Muscle of leg (tissue), 3 donors: ENCODE measurements at regions not wholly inside any gene's neighbourhood (a gene's known extent, or its start where the extent isn't known, plus 50 kb on each side); places are given as distances from the start of the nearest gene placed in this dataset.

Experiments used
- DNase-seq: peaks from one replicate; pipeline ENCODE4 v3.0.0; 2013
- H3K27ac ChIP-seq: one replicate; pipeline ENCODE4 v1.5.1; 2013; ENCODE audit warnings: mild to moderate bottlenecking, low read length, control low read depth
- H3K27me3 ChIP-seq: one replicate; pipeline ENCODE4 v1.6.1; 2013; ENCODE audit warnings: low read length; ENCODE audit not compliant: control insufficient read depth, insufficient read depth
- H3K36me3 ChIP-seq: one replicate; pipeline ENCODE4 v1.6.1; 2013; ENCODE audit warnings: low read length; ENCODE audit not compliant: control insufficient read depth, insufficient read depth
- H3K4me1 ChIP-seq: one replicate; pipeline ENCODE4 v1.6.1; 2013; ENCODE audit warnings: low read length; ENCODE audit not compliant: control insufficient read depth, insufficient read depth
- H3K4me3 ChIP-seq: one replicate; pipeline ENCODE4 v1.5.1; 2013; ENCODE audit warnings: low read length, control low read depth
- H3K9me3 ChIP-seq: replicated peaks from 2 replicates; pipeline ENCODE4 v1.6.1; 2013; ENCODE audit warnings: low read depth, low read length; ENCODE audit not compliant: control insufficient read depth
- WGBS: methylation state at CpG from one replicate; pipeline ENCODE4 v1.1.5; 2013; ENCODE audit warnings: missing lambda C conversion rate; ENCODE audit not compliant: insufficient coverage; 5-methylcytosine and 5-hydroxymethylcytosine counted together

DNA sequence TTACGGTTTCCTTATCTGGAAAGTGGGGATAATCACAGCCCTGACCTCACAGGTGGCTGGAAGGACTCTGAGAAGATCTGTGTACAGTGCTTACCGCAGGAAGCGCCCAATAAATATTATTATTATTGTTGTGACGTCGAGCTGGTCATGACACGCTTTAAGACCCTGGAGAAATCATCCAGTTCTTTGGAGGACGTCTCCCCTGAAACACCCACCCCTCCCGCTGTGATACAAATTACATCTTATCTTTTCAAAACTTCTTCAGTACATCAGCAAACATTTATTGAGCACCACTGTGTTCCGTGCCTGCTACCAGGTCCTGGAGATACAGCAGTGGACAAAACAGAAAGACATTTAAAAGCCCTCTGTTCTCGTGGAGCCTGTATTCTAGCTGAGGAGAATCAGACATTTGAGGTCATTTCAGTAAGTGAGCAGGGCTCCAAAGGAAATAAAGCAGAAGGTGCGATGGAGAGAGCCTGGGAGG is 118.7 kb downstream of the CEBPB start:
- Histone ChIP-seq H3K4me3 (no peak overlapping the region), H3K27ac (peak overlapping the region; percentile 98), H3K36me3 (no peaks in the 10 kb centered on the region), H3K27me3 (peaks cover 3% of the 10 kb centered on the region), H3K9me3 (no peaks in the 10 kb centered on the region), H3K4me1 (peaks cover 68% of the 10 kb centered on the region)
- peak; percentile 70 for DNase-seq
- 35% methylated on average over 6 of the region's 11 CpGs for WGBS

DNA sequence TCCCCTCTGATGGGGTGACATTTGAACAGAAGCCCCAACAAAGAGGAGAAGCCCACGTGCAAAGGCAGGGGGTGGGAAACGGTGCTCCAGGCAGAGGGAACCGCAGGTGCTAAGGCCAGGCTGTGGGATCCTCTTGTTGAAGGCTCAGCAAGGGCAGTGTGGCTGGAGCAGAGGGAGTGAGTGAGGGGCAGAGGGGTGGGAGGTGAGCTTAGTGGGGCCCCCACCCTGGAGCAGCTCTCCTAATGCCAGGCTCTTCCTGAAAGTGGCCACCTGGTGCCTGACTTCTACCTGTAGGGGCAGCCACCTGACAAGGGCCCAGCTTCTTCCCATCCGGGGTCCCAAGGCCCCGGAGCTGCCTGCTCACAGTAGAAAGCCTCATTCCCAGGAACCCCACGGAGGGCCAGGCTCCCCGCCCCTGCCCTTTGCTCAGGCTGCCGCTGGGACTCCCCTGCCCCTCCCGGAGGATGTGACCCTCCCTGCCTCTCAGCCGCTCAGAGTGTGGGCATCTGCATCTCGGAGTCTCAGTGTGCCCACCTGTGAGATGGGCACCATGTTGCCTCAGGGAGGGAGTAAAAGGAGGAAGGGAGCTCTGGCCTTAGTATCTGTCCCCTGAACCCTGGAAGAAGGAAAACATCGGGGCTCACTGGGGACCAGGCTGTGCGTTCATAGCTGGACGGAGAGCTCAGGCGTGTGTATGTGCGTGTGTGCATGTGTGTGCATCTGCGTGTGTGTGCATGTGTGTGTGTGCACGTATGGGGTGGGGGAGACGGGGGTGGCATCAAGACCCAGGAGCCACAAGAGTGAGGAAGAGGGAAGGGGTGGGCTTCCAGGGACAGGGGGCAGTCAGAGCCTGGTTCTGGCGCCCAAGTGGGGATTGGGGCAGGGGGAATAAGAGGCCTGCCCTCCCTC is 119.4 kb downstream of the CEBPB start:
- H3K27ac ChIP-seq, result peak overlapping the region; percentile 98
- H3K9me3 ChIP-seq, result no peaks in the 10 kb centered on the region
- no peak overlapping the region for H3K4me3 ChIP-seq
- peaks cover 3% of the 10 kb centered on the region for H3K27me3 ChIP-seq
- peaks cover 61% of the 10 kb centered on the region for H3K4me1 ChIP-seq
- WGBS, result 78% methylated on average over 18 of the region's 20 CpGs
- DNase-seq, result no peak
- H3K36me3 ChIP-seq, result no peaks in the 10 kb centered on the region

DNA sequence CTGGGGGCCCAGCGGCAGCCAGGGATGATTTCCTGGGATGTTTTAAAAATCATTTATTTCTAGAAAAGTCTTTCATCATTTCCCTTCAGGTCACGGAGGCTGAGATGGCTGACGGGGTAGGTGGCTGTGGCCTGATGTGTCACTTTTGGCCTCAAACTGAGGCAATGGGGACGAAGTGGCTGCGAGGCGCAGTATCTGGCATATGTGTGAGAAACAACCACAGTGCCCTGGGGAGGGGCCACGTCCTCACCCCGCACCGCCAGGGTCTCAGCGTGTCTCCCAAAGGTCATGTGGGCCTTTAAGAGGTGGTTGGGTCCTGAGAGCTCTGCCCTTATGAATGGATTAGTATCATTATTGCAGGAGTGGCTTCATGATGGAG is 120.0 kb downstream of the CEBPB start:
- Histone ChIP-seq H3K27me3 (peaks cover 3% of the 10 kb centered on the region), H3K4me1 (peaks cover 56% of the 10 kb centered on the region), H3K27ac (no peak overlapping the region), H3K36me3 (no peaks in the 10 kb centered on the region), H3K9me3 (no peaks in the 10 kb centered on the region), H3K4me3 (no peak overlapping the region)
- no peak for DNase-seq
- whole genome bisulfite sequencing, result 77% methylated on average over 8 of the region's 10 CpGs

DNA sequence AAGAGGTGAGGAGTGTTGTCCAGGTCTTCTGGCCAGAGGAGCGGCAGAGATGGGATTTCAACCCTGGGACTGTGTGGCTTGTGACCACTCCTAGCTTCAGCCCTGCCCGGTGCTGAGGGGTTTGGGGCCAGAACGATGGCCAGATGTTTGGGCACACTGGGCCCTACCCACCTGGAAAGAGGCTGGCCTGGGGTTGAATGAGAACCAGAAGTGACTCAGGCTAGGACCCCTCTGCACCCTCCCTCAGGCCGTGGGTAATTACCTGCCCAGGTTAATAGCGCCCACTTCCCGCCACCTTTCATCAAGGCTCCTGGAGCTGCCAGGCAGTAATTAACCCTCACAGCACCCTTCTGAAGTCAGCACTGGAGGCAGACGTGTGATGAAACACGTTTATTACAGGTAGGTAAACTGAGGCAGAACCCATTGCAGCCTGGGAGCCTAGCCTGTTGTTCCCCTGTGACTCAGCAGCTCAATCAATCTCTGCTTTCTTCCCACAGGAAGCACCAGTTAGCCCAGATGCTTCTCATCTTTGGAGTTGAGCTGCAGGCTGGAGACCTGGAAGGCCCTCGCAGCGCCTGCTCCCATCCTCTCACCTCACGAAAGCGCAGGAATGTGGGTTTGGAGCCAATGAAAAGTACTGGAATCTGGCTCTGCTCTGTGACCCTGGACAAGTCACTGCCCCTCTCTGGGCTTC is 120.8 kb downstream of the CEBPB start:
- H3K9me3 ChIP-seq, result no peaks in the 10 kb centered on the region
- H3K4me1 ChIP-seq, result peaks cover 53% of the 10 kb centered on the region
- H3K27ac ChIP-seq, result no peak overlapping the region
- peaks cover 3% of the 10 kb centered on the region for H3K27me3 ChIP-seq
- no peak overlapping the region for H3K4me3 ChIP-seq
- 35% methylated on average over 3 of the region's 12 CpGs for WGBS
- DNase-seq, result no peak
- H3K36me3 ChIP-seq, result no peaks in the 10 kb centered on the region

DNA sequence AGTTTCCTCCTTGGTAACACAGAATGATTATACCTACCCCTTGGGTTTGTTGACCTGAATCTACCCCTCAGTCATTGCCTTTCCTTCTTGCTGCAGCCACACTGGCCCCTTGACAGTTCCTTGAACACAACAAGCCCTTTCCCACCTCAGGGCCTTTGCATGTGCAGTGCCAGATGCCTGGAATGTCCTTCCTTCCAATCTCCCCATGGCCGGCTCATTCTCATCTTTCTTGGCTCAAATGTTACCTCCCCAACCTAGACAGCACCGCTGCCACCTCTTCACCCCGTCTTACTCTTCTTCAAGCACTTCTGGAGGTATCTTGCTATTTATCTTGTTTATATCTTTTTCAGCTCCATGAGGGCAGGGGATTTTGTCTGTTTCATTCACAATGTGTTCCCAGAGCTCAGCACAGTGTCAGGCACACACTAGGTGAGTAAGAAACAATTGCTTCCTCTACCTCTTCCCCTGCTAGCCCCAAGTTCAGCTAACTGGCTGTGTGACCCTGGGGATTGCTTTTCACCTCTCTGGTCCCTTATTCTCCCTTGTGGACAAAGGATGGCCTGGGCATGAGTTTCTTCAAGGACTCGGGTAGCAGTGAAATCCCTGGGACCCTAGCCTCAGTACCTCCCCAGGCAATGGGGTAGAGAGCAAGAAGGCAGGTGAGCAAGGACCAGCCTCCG is 121.5 kb downstream of the CEBPB start:
- H3K27me3 ChIP-seq, result peaks cover 3% of the 10 kb centered on the region
- no peaks in the 10 kb centered on the region for H3K9me3 ChIP-seq
- H3K27ac ChIP-seq, result peak overlapping the region; percentile 40
- no peak for DNase-seq
- peaks cover 46% of the 10 kb centered on the region for H3K4me1 ChIP-seq
- no CpG with 5 or more reads among the region's 5 CpGs for WGBS
- H3K36me3 ChIP-seq, result no peaks in the 10 kb centered on the region
- no peak overlapping the region for H3K4me3 ChIP-seq

DNA sequence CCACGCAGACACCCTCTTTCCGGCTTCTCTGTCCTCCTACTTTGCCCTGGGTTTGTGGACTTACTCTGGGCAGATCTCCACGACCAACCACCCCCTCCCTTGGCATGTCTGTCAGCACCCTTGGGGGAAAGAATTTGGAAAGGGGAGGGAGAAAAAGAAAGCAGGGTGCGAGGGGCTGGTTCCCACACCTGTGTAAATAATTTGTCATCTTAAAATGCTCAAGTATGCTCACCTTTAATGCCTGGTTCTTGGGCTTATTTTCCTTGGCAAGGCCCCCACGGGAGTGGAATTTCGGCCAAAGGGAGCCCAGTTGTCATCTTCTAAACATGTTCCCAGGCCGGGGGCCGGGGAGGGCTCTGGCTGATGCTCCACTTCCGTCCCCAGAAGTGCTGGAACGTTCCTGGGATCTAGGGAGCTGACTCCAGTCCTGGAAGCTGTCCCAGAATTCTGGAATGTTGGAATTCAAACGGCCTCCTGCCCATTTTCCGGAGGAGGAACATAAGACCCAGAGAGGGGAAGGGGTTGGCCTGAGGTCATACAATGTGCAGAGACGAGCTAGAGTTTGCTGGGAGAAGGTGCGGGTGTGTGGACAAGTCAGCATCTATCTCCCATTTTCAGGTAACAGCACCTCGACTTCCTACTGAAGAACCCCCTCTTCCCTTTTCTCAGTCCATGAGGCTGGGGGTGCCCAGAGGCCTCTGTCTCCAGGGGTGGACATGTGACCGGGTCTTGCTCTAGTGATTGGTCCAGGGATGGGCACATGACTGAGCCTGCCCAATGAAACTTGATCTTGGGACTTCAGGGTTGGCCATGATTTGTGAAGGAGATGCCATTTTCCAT is 122.3 kb downstream of the CEBPB start:
- H3K27ac ChIP-seq, result peak overlapping the region; percentile 40
- peak; percentile 97 for DNase-seq

DNA sequence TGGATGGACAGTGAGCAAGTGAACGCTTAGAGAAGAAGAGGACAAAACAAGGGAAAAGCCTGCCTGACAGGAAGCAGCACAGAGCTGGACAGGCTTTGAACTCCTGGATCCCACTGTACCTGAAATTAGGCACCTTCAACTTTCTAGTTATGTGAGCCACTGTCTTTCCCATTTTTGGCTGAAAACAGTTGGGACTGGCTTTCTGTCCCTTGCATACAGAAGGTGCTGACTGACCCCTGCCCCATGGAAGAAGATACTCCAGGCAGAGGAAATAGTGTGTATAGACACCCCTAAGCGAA is 122.8 kb downstream of the CEBPB start:
- H3K27ac ChIP-seq, result no peak overlapping the region
- no peak for DNase-seq
- H3K4me3 ChIP-seq, result no peak overlapping the region
- peaks cover 39% of the 10 kb centered on the region for H3K4me1 ChIP-seq
- peaks cover 5% of the 10 kb centered on the region for H3K27me3 ChIP-seq
- 72% methylated on average over 2 of the region's 2 CpGs for WGBS
- H3K36me3 ChIP-seq, result no peaks in the 10 kb centered on the region
- H3K9me3 ChIP-seq, result no peaks in the 10 kb centered on the region

More for the DNA sequence above, 122.3 kb downstream of the CEBPB start:
- Histone ChIP-seq H3K4me3 (no peak overlapping the region), H3K4me1 (peaks cover 43% of the 10 kb centered on the region), H3K36me3 (no peaks in the 10 kb centered on the region), H3K9me3 (no peaks in the 10 kb centered on the region), H3K27me3 (peaks cover 3% of the 10 kb centered on the region)
- 32% methylated on average over 9 of the region's 16 CpGs for WGBS

DNA sequence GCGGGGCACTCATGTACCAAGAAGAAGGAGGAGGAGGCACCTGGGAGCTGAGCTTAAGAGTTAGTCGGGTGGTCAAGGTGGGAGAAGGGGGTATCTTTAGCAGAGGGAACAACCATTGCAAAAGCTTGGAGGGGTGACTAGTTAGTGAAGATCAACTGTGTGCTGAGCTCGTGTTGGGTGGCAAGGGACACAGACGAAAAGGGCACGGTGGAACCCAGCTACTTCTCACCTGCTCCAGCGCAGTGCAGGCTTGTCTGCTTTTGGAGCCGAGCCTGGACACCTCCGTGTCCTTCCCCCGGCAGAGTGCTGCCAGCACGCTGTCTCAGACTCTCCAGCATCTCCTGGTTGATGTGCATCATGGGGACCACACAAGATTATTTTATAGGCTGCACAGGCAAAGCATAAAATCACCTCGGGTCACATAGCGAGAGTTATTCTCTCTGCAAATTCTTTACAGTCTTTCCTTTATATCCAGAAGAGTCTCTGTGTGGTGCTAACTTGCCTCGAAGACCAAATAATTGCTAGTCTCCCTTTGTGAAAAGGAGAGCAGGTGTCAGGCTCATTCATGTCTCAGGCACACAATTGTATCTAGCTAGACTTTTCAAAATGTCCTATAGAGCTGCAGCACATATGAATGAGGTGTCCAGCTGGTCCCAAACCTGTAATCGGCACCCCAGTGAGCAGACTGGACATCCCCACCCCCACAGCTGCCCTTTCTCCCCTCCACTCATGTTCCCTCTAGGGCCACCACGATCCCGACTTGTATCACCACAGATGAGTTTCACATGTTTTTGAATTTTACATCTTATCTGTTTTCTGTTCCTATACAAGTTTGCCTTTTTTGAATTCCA is 123.4 kb downstream of the CEBPB start:
- no peak overlapping the region for H3K27ac ChIP-seq
- H3K36me3 ChIP-seq, result no peaks in the 10 kb centered on the region
- 48% methylated on average over 8 of the region's 16 CpGs for WGBS
- DNase-seq, result no peak
- H3K4me1 ChIP-seq, result peaks cover 33% of the 10 kb centered on the region
- peaks cover 5% of the 10 kb centered on the region for H3K27me3 ChIP-seq
- no peaks in the 10 kb centered on the region for H3K9me3 ChIP-seq
- H3K4me3 ChIP-seq, result no peak overlapping the region

DNA sequence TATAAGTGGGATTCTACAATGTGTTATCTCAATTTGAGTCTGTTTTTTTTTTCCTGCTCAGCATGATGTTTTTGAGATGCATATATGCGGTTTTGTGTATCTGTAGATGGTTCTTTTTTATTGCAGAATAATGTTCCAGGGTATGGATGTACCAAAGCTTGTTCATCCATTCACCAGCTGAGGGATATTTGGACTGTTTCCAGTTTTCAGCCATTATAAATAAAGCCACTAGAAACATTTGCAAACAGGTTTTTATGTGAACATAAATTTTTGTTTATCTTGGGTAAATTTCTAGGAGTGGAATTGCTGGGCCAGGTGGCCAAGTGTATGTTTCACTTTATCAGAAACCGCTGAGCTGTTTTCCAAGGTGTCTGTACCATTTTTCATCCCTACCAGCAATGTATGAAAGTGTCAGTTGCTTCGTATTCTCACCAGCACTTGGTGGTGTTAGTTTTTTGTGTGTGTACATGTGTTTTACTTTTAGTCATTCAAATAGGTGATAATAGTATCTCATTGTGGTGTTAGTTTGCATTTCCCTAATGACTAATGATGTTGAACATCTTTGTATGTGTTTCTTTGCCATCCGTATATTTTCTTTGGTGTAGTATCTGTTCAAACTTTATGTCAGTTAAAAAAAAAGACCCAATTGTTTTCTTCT is 124.2 kb downstream of the CEBPB start:
- no peaks in the 10 kb centered on the region for H3K9me3 ChIP-seq
- WGBS, result no CpG with 5 or more reads among the region's 4 CpGs
- H3K4me1 ChIP-seq, result peaks cover 26% of the 10 kb centered on the region
- no peak for DNase-seq
- no peak overlapping the region for H3K27ac ChIP-seq
- no peaks in the 10 kb centered on the region for H3K36me3 ChIP-seq
- H3K27me3 ChIP-seq, result peaks cover 5% of the 10 kb centered on the region
- H3K4me3 ChIP-seq, result no peak overlapping the region
